ENCODE measurements at regions not wholly inside any gene's neighbourhood (a gene's known extent, or its start where the extent isn't known, plus 50 kb on each side); places are given as distances from the start of the nearest gene placed in this dataset.

DNA sequence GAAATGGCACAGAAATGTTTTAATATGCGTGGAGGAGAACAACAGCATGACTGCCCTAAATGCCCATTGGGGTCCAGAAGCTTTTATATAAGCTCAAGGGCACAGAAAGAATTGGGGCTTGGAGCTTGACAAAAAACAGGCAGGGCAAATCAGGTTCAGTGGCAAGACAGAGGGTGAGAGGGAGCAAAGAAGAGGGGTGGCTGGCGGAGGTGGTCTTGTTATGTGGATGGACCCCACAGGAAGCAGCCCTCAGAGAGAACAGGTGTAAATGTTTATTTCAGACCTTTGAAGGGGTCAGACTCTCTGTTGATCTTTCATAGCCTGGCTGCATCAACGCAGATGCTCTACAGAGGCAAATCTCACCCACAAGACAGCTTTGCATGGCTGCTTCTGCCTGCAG, 213.1 kb upstream of the B3GAT1 start:
- Mint-ChIP-seq H3K36me3 (no peaks in the 10 kb centered on the region), H3K4me3 (no peak overlapping the region), H3K9me3 (ENCODE audit: low read depth) (no peaks in the 10 kb centered on the region), H3K27ac (no peak overlapping the region), H3K27me3 (peaks cover 2% of the 10 kb centered on the region), H3K4me1 (ENCODE audit: low read depth) (no peaks in the 10 kb centered on the region)

DNA sequence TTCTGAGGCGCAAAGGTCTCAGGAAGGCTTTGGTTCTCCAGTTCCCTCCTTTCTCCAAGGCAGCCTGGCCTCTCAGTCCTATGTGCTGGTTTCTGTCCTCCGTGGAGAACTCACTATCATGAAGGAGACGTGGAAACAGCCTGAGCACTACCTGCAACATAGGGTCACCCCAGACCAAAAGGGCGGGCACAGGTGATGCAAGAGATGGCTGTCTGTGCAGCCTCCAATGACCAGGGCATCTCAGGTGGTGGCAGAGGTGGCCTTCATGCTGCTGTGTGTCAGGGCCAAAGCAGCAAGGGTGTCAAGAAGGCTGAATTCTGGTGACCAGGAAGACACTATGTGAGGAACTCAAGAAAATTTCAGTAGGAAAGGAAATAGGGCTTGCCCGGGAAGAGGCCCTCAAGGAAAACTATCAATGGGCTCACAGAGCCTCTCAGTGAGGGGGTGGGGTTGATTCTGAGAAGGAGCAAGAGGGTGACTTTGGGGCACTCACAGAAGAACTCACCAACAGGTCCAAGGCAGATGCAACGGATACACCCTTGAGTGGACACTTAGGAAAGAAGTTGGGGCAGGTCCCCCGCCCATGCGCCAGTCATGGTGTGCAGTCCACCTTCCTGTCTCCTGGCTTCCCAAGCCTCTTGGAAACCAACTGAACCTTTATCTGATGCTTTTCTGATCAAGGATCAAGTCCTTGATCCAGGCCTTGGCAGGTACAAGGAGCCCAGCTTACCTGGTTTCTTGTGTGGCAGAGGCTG, 212.3 kb upstream of the B3GAT1 start:
- H3K27ac Mint-ChIP-seq: no peak overlapping the region
- H3K36me3 Mint-ChIP-seq: no peaks in the 10 kb centered on the region
- no peaks in the 10 kb centered on the region for H3K9me3 Mint-ChIP-seq (ENCODE audit: low read depth)
- H3K4me1 Mint-ChIP-seq (ENCODE audit: low read depth): no peaks in the 10 kb centered on the region
- H3K4me3 Mint-ChIP-seq: no peak overlapping the region
- peaks cover 2% of the 10 kb centered on the region for H3K27me3 Mint-ChIP-seq

GRCh38 chr11:134623711-134624110, 211.7 kb upstream of the B3GAT1 start:
- Mint-ChIP-seq H3K4me3 (no peak overlapping the region), H3K27ac (no peak overlapping the region), H3K4me1 (ENCODE audit: low read depth) (no peaks in the 10 kb centered on the region), H3K27me3 (peaks cover 2% of the 10 kb centered on the region), H3K36me3 (no peaks in the 10 kb centered on the region), H3K9me3 (ENCODE audit: low read depth) (no peaks in the 10 kb centered on the region)

GRCh38 chr11:134622458-134622857, 210.4 kb upstream of the B3GAT1 start:
- Mint-ChIP-seq H3K4me1 (ENCODE audit: low read depth) (no peaks in the 10 kb centered on the region), H3K9me3 (ENCODE audit: low read depth) (no peaks in the 10 kb centered on the region), H3K4me3 (no peak overlapping the region), H3K27me3 (peaks cover 2% of the 10 kb centered on the region), H3K27ac (no peak overlapping the region), H3K36me3 (no peaks in the 10 kb centered on the region)

DNA sequence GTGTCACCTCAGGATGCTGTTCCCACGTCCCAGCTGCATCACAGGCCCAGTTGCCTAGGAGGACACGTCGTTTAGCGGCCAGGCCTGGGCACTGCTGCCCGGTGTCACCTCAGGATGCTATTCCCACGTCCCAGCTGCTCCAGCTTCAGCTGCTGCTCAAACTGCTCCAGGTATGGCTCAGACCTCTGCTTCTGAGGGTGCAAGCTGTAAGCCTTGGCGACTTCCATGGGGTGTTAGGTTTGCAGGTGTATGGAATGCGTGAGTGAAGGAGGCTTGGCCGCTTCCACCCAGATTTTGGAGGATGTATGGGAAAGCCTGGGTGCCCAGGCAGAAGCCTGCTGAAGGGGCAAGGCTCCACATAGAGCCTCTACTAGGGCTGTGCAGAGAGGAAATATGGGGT, 205.3 kb upstream of the B3GAT1 start:
- peaks cover 2% of the 10 kb centered on the region for H3K27me3 Mint-ChIP-seq
- no peak overlapping the region for H3K4me3 Mint-ChIP-seq
- no peaks in the 10 kb centered on the region for H3K9me3 Mint-ChIP-seq (ENCODE audit: low read depth)
- H3K4me1 Mint-ChIP-seq (ENCODE audit: low read depth): no peaks in the 10 kb centered on the region
- H3K36me3 Mint-ChIP-seq: no peaks in the 10 kb centered on the region
- no peak overlapping the region for H3K27ac Mint-ChIP-seq

DNA sequence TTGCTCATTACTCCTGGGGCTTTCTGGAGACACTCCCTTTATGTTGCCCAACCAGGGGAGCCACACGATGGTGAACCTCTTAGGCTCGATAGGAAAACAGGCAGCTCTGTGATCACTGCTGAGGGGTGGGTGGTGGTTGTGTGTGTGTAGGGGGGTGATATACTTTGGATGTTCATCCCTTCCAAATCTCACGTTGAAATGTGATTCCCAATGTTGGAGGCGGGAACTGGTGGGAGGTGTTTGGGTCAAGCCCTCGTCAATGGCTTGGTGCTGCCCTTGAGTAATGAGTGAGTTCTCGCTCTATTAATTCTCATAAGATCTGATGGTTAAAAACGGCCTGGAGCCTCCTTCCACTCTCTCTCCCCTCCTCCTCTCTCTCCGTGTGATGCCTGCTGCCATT, 204.0 kb upstream of the B3GAT1 start:
- Mint-ChIP-seq H3K27ac (no peak overlapping the region), H3K9me3 (ENCODE audit: low read depth) (no peaks in the 10 kb centered on the region), H3K4me1 (ENCODE audit: low read depth) (no peaks in the 10 kb centered on the region), H3K4me3 (no peak overlapping the region), H3K36me3 (no peaks in the 10 kb centered on the region), H3K27me3 (peaks cover under 1% of the 10 kb centered on the region)

GRCh38 chr11:134615041-134615615, 203.1 kb upstream of the B3GAT1 start:
- Mint-ChIP-seq H3K9me3 (ENCODE audit: low read depth) (no peaks in the 10 kb centered on the region), H3K4me3 (no peak overlapping the region), H3K27ac (no peak overlapping the region), H3K4me1 (ENCODE audit: low read depth) (no peaks in the 10 kb centered on the region), H3K27me3 (no peaks in the 10 kb centered on the region), H3K36me3 (no peaks in the 10 kb centered on the region)

GRCh38 chr11:134614141-134614540, 202.1 kb upstream of the B3GAT1 start:
- H3K4me3 Mint-ChIP-seq: no peak overlapping the region
- H3K9me3 Mint-ChIP-seq (ENCODE audit: low read depth): no peaks in the 10 kb centered on the region
- H3K27me3 Mint-ChIP-seq: peaks cover 2% of the 10 kb centered on the region
- H3K4me1 Mint-ChIP-seq (ENCODE audit: low read depth): no peaks in the 10 kb centered on the region
- H3K36me3 Mint-ChIP-seq: no peaks in the 10 kb centered on the region
- H3K27ac Mint-ChIP-seq: no peak overlapping the region

DNA sequence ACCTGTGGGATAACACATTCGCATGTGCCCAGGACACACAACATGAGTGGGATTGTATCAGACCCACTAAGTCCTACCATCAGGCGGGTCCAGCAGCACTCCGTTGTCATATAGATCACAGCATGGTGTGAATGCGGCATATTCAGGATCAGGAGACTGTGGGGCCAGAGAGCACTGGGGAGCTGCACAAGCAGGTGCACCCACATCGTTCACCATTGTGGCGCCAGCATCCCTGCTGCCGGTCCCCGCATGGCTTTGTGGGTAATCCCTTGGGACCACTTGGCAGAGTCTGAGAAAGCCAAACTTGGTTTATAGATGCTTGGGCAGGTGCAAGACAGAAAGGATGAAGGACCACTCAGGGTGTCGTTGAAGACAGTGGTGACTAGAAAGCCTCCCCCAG, 201.6 kb upstream of the B3GAT1 start:
- no peaks in the 10 kb centered on the region for H3K36me3 Mint-ChIP-seq
- H3K4me3 Mint-ChIP-seq: no peak overlapping the region
- H3K27me3 Mint-ChIP-seq: peaks cover 2% of the 10 kb centered on the region
- no peak overlapping the region for H3K27ac Mint-ChIP-seq
- no peaks in the 10 kb centered on the region for H3K4me1 Mint-ChIP-seq (ENCODE audit: low read depth)
- no peaks in the 10 kb centered on the region for H3K9me3 Mint-ChIP-seq (ENCODE audit: low read depth)

- Mint-ChIP-seq H3K4me3 (no peak overlapping the region), H3K4me1 (ENCODE audit: low read depth) (no peaks in the 10 kb centered on the region), H3K27ac (no peak overlapping the region), H3K9me3 (ENCODE audit: low read depth) (no peaks in the 10 kb centered on the region), H3K27me3 (peaks cover 5% of the 10 kb centered on the region), H3K36me3 (no peaks in the 10 kb centered on the region)
Measured at GRCh38 chr11:134612140-134613030, 200.3 kb upstream of the B3GAT1 start.

DNA sequence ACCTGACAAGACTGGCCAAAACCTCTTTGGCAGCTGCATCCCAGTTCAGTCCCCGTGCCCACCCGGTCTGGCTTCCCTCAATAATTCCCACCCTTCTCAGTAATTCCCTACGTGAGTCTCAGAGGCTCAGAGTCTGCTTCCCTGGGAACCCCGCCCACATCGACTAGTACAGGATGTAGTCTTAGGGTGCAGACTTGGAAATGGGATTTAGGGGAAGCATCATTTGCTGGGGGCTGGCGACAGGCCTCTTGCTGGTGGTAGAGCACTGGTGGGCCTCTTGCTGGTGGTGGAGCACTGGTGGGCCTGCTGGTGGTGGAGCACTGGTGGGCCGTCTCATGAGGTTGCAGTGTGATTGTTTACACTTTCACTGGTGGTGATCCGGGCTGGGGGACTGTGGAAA, 199.5 kb upstream of the B3GAT1 start:
- Mint-ChIP-seq H3K4me3 (no peak overlapping the region), H3K9me3 (ENCODE audit: low read depth) (no peaks in the 10 kb centered on the region), H3K36me3 (no peaks in the 10 kb centered on the region), H3K4me1 (ENCODE audit: low read depth) (no peaks in the 10 kb centered on the region), H3K27ac (no peak overlapping the region), H3K27me3 (peaks cover 5% of the 10 kb centered on the region)

- Mint-ChIP-seq H3K4me3 (no peak overlapping the region), H3K27me3 (peaks cover 5% of the 10 kb centered on the region), H3K4me1 (ENCODE audit: low read depth) (no peaks in the 10 kb centered on the region), H3K36me3 (no peaks in the 10 kb centered on the region), H3K9me3 (ENCODE audit: low read depth) (no peaks in the 10 kb centered on the region), H3K27ac (no peak overlapping the region)
Measured at GRCh38 chr11:134610116-134610910, 198.3 kb upstream of the B3GAT1 start.

DNA sequence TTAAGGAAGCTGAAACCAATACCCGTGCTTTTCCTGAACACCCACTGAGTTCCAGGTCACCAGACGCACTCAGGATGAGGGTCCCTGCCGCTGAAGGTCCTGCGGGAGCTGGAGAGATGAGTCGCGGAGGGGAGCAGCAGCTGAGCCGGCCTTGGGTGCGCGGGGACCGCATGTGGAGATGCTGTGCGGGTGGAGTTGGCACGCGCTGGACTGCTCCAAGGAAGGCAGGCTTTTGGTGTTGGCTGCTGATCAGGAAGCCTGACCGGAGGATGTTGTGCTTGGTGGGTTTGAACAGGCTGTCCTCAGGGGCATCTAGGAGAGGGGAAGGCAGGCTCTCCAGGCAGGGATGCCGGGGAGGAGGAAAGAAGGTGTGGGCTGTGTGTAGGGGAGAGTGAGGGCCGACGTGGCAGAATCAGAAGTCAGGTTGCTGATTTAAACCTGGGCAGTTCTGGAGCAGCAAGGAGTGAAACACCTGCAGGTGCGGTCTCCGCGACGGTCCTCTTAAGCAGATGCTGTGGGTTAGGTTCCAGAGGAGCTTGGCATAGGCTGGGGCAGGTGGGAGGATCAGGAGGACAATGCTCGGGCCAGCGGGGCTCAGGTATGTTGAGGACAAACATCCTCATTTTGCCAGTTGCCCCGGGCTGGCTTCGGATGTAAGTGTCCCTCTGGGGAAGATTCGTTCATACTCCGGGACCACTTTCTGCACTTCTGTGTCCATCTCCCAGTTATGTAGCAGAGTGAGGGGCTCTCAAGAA, 197.5 kb upstream of the B3GAT1 start:
- no peak overlapping the region for H3K4me3 Mint-ChIP-seq
- no peaks in the 10 kb centered on the region for H3K4me1 Mint-ChIP-seq (ENCODE audit: low read depth)
- H3K36me3 Mint-ChIP-seq: no peaks in the 10 kb centered on the region
- no peak overlapping the region for H3K27ac Mint-ChIP-seq
- no peaks in the 10 kb centered on the region for H3K9me3 Mint-ChIP-seq (ENCODE audit: low read depth)
- H3K27me3 Mint-ChIP-seq: peaks cover 8% of the 10 kb centered on the region

Measured in activated naive CD8-positive, alpha-beta T cell (primary cell).